LoVo (cell line): ENCODE measurements at regions not wholly inside any gene's neighbourhood (a gene's known extent, or its start where the extent isn't known, plus 50 kb on each side); places are given as distances from the start of the nearest gene placed in this dataset.

Experiments used
- DNase-seq: peaks from one replicate; pipeline ENCODE4 v3.0.0-alpha.2; 2016; ENCODE audit warnings: low spot score

DNA sequence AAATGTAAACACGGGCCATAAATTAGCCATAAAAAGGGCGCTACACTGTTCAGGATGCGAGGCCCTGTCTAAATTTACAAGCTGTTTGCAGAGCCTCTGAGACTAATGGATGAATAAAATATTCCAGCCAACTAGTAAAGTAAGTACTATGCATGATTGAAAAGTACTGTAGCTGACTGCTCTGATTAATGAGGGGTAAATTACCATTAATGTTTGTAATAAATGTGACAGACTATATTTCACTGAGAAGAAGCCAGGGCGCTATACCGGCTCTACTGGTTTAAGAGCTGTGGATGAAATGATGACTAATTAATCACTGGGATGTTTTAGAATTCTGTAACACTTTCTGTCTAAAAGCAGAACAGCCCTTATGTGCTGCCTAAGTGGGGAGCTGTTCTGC, 54.3 kb upstream of the RGPD4 start:
- DNase-seq: no peak

DNA sequence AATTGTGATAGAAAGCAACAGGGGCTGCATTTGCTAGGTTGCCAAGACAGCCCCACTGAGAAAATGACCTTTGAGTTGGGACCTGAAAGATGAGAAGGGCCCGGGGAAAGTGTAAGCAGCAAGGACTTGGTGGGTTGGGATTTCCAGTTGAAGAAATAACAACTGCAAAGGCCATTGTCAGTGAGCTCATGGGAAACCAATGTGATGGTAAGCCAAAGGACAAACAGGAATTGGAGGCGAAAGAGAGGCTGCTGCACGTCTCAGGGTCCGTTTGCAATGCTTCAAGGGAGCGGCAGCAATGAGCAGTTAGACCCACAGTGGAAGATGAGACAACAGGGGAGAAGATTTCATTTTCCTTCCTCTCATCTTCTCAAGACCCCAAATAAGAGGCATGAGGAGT, 51.5 kb upstream of the RGPD4 start:
- DNase-seq: no peak

DNA sequence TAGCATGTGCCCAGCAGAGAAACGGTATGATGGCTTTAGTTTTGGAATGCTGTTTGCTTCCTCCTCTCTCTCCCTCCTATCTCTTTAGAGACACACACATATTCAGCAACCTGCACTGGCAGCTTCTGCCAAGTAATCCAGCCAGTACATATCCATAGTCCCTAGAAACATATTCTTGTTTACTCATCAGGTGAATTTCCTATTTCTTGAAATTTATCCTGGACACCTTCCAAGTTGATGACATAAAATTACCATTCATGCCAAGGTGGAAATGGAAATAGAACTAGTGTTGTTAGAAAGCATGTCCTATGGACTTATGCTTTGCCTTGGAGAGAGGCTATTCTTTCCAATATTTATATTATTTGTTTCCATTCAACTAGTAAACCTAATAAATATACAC, 50.9 kb upstream of the RGPD4 start:
- no peak for DNase-seq

DNA sequence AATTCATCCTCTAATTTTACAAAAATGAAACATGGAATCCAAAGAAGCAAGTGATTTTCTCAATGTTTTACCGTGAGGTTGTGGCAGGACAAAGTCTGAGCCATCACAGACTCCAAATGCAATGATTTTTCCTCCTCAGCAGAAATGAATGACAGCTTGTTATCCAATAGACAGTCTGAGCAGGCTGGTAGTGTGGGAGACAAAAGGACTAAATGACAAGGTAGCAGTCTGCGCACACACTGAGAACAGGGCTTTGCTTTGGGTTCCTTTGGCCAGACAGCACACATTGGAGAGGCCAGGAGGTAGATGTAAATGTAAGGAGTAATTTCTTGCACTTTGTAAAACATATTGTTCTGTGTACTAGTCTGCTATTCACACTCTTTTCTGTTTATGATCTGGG, 50.3 kb upstream of the RGPD4 start:
- DNase-seq: no peak
